ENCODE measurements at regions not wholly inside any gene's neighbourhood (a gene's known extent, or its start where the extent isn't known, plus 50 kb on each side); places are given as distances from the start of the nearest gene placed in this dataset.

DNA sequence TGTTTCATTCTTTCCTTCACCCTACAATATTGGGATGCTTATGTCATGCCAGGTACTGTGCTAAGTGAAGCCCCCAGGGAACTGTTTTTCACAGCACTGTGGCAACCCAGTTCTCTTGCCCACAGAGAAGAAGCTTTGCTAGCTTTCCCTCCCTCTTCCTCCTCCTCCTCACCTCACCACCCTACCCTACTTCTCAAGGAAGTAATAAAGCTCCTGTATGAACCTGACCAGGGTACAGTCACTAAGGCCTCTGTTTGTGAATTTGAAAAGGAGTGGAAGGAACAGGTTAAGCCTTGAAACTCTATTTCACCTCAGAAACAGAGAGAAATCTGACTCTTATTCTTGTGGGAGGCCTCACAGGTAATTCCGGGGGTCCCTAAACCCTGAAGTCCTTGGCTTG lies 219.4 kb upstream of the RADX start:
- Histone ChIP-seq H3K36me3 (no peaks in the 10 kb centered on the region), H3K27ac (no peak overlapping the region), H3K4me1 (no peaks in the 10 kb centered on the region), H3K4me3 (no peak overlapping the region), H3K27me3 (no peaks in the 10 kb centered on the region), H3K9me3 (no peaks in the 10 kb centered on the region)
- intact Hi-C loops (cut with DNase I; ENCODE audit: low total_unique reads), result no loop called here
- TF ChIP-seq CTCF (IDR thresholded peaks at IDR 0.05 in 4 of 5, conservative IDR thresholded peaks at IDR 0.05 in 1 of 5) (no peak), POLR2A (IDR thresholded peaks at IDR 0.05) (no peak)
- ATAC-seq, result no peak
- no peak for DNase-seq
- in situ Hi-C loops (cut with MboI; ENCODE audit: low sequenced_read_pairs in 4 of 4), result no loop called here

DNA sequence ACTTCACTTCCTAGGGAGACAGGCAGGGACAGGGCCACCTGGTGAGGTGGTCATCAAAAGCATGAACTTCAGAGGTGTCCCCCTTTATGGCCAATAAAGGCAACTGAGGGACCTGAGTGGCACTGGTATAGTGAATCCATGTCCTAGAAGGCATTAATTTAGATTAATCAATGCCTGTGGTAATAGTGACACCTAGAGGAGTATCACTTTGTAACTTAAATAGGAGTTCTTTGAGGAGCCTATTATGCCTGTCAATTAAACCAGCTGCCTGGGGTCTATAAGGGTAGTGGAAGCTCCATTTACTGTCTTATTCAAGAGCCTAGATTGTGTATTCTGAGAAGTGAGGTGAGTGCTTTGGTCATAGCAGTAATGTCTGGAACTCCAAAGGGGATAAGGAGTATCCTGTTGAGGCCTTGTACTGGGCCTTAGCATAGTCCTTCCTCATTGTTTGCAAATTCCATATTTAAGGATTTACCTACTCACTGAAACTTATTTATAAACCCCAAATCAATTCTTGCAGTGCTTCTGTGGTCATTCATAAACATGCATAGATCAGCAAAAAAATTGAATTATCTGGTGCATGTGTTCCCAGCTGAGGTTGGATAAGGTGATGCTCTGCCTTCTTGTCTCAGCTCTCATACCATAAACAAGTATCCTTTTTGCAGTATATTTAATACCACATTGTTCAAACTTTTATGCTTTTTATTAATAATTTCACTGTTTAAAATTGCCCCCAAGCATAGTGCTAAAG lies 213.8 kb upstream of the RADX start:
- Histone ChIP-seq H3K4me1 (no peaks in the 10 kb centered on the region), H3K9me3 (no peaks in the 10 kb centered on the region), H3K27ac (no peak overlapping the region), H3K36me3 (no peaks in the 10 kb centered on the region), H3K27me3 (no peaks in the 10 kb centered on the region), H3K4me3 (no peak overlapping the region)
- intact Hi-C loops (cut with DNase I; ENCODE audit: low total_unique reads), result loop anchor here (2.0 to 5.0 kb wide), 2 partner anchors 227 to 421 kb away; no protein-coding TSS in a partner anchor
- no peak for ATAC-seq
- DNase-seq, result no peak
- TF ChIP-seq CTCF (IDR thresholded peaks at IDR 0.05 in 4 of 5, conservative IDR thresholded peaks at IDR 0.05 in 1 of 5) (peak in 2 of 5 experiments; percentile 8 to 24), POLR2A (IDR thresholded peaks at IDR 0.05) (no peak)
- in situ Hi-C loops (cut with MboI; ENCODE audit: low sequenced_read_pairs in 4 of 4), result no loop called here

DNA sequence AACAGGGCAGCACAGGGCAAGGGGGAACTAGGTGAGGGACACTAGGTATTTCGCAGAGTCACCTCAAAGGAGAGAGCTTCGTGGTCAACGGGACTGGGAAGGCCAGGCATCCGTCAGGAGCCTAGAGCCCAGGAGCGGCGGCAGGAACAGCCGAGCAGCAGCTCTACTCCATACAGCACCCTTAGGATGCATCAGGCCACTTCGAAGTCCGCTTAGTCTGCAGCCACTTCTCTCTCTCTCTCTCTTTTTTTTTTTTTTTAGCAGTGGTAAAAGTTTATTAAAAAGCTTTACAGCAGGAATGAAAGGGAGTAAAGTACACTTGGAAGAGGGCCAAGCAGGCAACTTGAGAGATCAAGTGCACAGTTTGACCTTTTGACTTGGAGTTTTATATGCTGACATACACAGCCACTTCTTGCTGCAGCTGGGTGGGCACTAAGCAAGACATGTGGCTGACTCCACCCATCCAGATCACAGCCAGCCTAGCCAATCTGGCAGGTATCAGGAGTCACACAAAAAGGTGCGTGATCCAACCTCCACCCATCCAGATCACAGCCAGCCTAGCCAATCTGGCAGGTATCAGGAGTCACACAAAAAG lies 209.7 kb upstream of the RADX start:
- Histone ChIP-seq H3K4me1 (no peaks in the 10 kb centered on the region), H3K9me3 (no peaks in the 10 kb centered on the region), H3K27me3 (no peaks in the 10 kb centered on the region), H3K4me3 (no peak overlapping the region), H3K36me3 (no peaks in the 10 kb centered on the region), H3K27ac (no peak overlapping the region)
- no peak for DNase-seq
- no peak for ATAC-seq
- in situ Hi-C loops (cut with MboI; ENCODE audit: low sequenced_read_pairs in 4 of 4), result no loop called here
- TF ChIP-seq POLR2A (IDR thresholded peaks at IDR 0.05), result no peak
- TF ChIP-seq CTCF (IDR thresholded peaks at IDR 0.05 in 4 of 5, conservative IDR thresholded peaks at IDR 0.05 in 1 of 5), result no peak
- intact Hi-C loops (cut with DNase I; ENCODE audit: low total_unique reads), result no loop called here

GRCh38 chrX:106404512-106404911 lies 207.3 kb upstream of the RADX start:
- intact Hi-C loops (cut with DNase I; ENCODE audit: low total_unique reads) (no loop called here), in situ Hi-C loops (cut with MboI; ENCODE audit: low sequenced_read_pairs in 4 of 4) (no loop called here)
- H3K27me3 ChIP-seq, result no peaks in the 10 kb centered on the region
- DNase-seq, result no peak
- no peaks in the 10 kb centered on the region for H3K9me3 ChIP-seq
- H3K36me3 ChIP-seq, result no peaks in the 10 kb centered on the region
- H3K27ac ChIP-seq, result no peak overlapping the region
- no peak overlapping the region for H3K4me3 ChIP-seq
- H3K4me1 ChIP-seq, result no peaks in the 10 kb centered on the region
- ATAC-seq, result no peak
- TF ChIP-seq POLR2A (IDR thresholded peaks at IDR 0.05), result no peak
- TF ChIP-seq CTCF (IDR thresholded peaks at IDR 0.05 in 4 of 5, conservative IDR thresholded peaks at IDR 0.05 in 1 of 5), result no peak
